ENCODE measurements at regions not wholly inside any gene's neighbourhood (a gene's known extent, or its start where the extent isn't known, plus 50 kb on each side); places are given as distances from the start of the nearest gene placed in this dataset.

GRCh38 chr4:156195914-156196313, 242.2 kb upstream of the CTSO start:
- no peak for DNase-seq (ENCODE audit: low read depth)
- CTCF ChIA-PET, result interaction anchor here (0.8 kb wide), 1 partner anchor 43 kb away, joined by 3 read pairs; no protein-coding TSS in a partner anchor
- POLR2A ChIA-PET, result no interaction called here
- Histone ChIP-seq H3K4me3 (ENCODE audit: low read depth, low read length) (no peak overlapping the region), H3K27me3 (ENCODE audit: control insufficient read depth, insufficient read depth, low read length) (no peaks in the 10 kb centered on the region), H3K36me3 (ENCODE audit: control insufficient read depth, insufficient read depth, low read length) (no peaks in the 10 kb centered on the region)
- no peak for TF ChIP-seq CTCF (IDR thresholded peaks at IDR 0.05; ENCODE audit: insufficient read depth, low read depth, low read length)

- DNase-seq (ENCODE audit: low read depth), result no peak
- H3K36me3 ChIP-seq (ENCODE audit: control insufficient read depth, insufficient read depth, low read length), result no peaks in the 10 kb centered on the region
- H3K4me3 ChIP-seq (ENCODE audit: low read depth, low read length), result no peak overlapping the region
- no peaks in the 10 kb centered on the region for H3K27me3 ChIP-seq (ENCODE audit: control insufficient read depth, insufficient read depth, low read length)
- POLR2A ChIA-PET, result no interaction called here
- CTCF ChIA-PET, result interaction anchor here (0.7 to 1.0 kb wide), 2 partner anchors 10 to 88 kb away, joined by 3 to 4 read pairs; no protein-coding TSS in a partner anchor
- TF ChIP-seq CTCF (IDR thresholded peaks at IDR 0.05; ENCODE audit: insufficient read depth, low read depth, low read length), result no peak
Measured at GRCh38 chr4:156194896-156195295, 241.2 kb upstream of the CTSO start.

- ChIA-PET POLR2A (no interaction called here), CTCF (no interaction called here)
- Histone ChIP-seq H3K4me3 (ENCODE audit: low read depth, low read length) (no peak overlapping the region), H3K27me3 (ENCODE audit: control insufficient read depth, insufficient read depth, low read length) (no peaks in the 10 kb centered on the region), H3K36me3 (ENCODE audit: control insufficient read depth, insufficient read depth, low read length) (no peaks in the 10 kb centered on the region)
- DNase-seq (ENCODE audit: low read depth), result no peak
- TF ChIP-seq CTCF (IDR thresholded peaks at IDR 0.05; ENCODE audit: insufficient read depth, low read depth, low read length), result no peak
Measured at GRCh38 chr4:156193800-156194199, 240.1 kb upstream of the CTSO start.

GRCh38 chr4:156193106-156193505, 239.4 kb upstream of the CTSO start:
- H3K4me3 ChIP-seq (ENCODE audit: low read depth, low read length), result no peak overlapping the region
- CTCF ChIA-PET, result no interaction called here
- POLR2A ChIA-PET, result no interaction called here
- H3K27me3 ChIP-seq (ENCODE audit: control insufficient read depth, insufficient read depth, low read length), result no peaks in the 10 kb centered on the region
- no peak for TF ChIP-seq CTCF (IDR thresholded peaks at IDR 0.05; ENCODE audit: insufficient read depth, low read depth, low read length)
- no peaks in the 10 kb centered on the region for H3K36me3 ChIP-seq (ENCODE audit: control insufficient read depth, insufficient read depth, low read length)
- no peak for DNase-seq (ENCODE audit: low read depth)

- Histone ChIP-seq H3K27me3 (ENCODE audit: control insufficient read depth, insufficient read depth, low read length) (no peaks in the 10 kb centered on the region), H3K4me3 (ENCODE audit: low read depth, low read length) (no peak overlapping the region), H3K36me3 (ENCODE audit: control insufficient read depth, insufficient read depth, low read length) (no peaks in the 10 kb centered on the region)
- TF ChIP-seq CTCF (IDR thresholded peaks at IDR 0.05; ENCODE audit: insufficient read depth, low read depth, low read length), result no peak
- ChIA-PET POLR2A (no interaction called here), CTCF (no interaction called here)
- DNase-seq (ENCODE audit: low read depth), result no peak
Measured at GRCh38 chr4:156192033-156192432, 238.4 kb upstream of the CTSO start.

All from BJ (cell line).